ENCODE measurements at regions not wholly inside any gene's neighbourhood (a gene's known extent, or its start where the extent isn't known, plus 50 kb on each side); places are given as distances from the start of the nearest gene placed in this dataset.

DNA sequence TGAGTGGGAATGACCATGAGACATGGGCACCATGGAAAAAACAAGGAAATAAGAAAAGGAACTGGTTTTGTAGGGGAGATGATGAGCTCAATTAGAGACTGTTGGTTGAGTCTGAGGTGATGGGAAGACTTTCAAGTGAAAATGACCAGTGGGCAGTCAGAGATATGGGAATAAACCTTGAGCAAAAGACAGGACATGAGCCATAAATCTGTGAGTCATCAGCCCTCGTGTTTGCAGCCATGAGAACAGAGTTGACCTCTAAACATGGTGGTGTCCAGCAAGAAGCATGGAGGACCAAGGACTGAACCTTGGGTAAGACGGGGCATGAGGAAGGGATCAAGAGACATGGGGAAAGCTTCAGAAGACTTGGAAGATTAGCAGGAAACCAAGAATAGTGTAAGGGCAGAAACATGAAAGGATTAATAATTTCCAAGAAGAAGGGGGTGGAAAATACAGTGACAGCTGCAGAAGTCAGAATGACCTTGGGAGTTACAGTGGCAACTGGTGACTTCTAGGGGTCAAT lies 280.6 kb upstream of the PRDM1 start:
- Histone ChIP-seq H3K9me3 (ENCODE audit: control insufficient read depth in 4 of 4, low read length in 3 of 4) (no peaks in the 10 kb centered on the region), H3K36me3 (ENCODE audit: control insufficient read depth in 4 of 4, insufficient read depth in 3 of 4, low read depth in 1 of 4, low read length in 3 of 4) (no peaks in the 10 kb centered on the region), H3K4me1 (ENCODE audit: control insufficient read depth in 4 of 4, insufficient read depth in 4 of 4, low read length in 3 of 4) (peaks cover 2 to 38% (median 11%) of the 10 kb centered on the region in 4 donors), H3K27me3 (ENCODE audit: control insufficient read depth in 4 of 4, insufficient read depth in 4 of 4, low read length in 3 of 4) (no peaks in the 10 kb centered on the region), H3K9ac (ENCODE audit: low read depth in 1 of 2, low read length in 2 of 2) (no peak overlapping the region), H3K27ac (ENCODE audit: low read depth in 1 of 2, low read length in 2 of 2) (no peak overlapping the region), H3K4me3 (ENCODE audit: low read depth in 1 of 3, low read length in 3 of 3) (no peak overlapping the region)
- WGBS = 83% methylated on average over 2 of the region's 2 CpGs
- no peak for DNase-seq (ENCODE audit: low spot score)
- no peak for TF ChIP-seq HNF4G (IDR thresholded peaks at IDR 0.05)
- TF ChIP-seq EGR1 (IDR thresholded peaks at IDR 0.05; ENCODE audit: low read depth in 2 of 2) = no peak
- TF ChIP-seq TAF1 (conservative IDR thresholded peaks at IDR 0.05) = no peak
- TF ChIP-seq FOXA2 (IDR thresholded peaks at IDR 0.05) = no peak
- TF ChIP-seq JUND (IDR thresholded peaks at IDR 0.05) = no peak
- TF ChIP-seq SP1 (IDR thresholded peaks at IDR 0.05) = no peak
- TF ChIP-seq RXRA (IDR thresholded peaks at IDR 0.05) = no peak
- TF ChIP-seq, protein P1, sequence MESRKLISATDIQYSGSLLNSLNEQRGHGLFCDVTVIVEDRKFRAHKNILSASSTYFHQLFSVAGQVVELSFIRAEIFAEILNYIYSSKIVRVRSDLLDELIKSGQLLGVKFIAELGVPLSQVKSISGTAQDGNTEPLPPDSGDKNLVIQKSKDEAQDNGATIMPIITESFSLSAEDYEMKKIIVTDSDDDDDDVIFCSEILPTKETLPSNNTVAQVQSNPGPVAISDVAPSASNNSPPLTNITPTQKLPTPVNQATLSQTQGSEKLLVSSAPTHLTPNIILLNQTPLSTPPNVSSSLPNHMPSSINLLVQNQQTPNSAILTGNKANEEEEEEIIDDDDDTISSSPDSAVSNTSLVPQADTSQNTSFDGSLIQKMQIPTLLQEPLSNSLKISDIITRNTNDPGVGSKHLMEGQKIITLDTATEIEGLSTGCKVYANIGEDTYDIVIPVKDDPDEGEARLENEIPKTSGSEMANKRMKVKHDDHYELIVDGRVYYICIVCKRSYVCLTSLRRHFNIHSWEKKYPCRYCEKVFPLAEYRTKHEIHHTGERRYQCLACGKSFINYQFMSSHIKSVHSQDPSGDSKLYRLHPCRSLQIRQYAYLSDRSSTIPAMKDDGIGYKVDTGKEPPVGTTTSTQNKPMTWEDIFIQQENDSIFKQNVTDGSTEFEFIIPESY (IDR thresholded peaks at IDR 0.05) = no peak
- no peak for TF ChIP-seq NR2F2 (IDR thresholded peaks at IDR 0.05)
- TF ChIP-seq, protein P2, sequence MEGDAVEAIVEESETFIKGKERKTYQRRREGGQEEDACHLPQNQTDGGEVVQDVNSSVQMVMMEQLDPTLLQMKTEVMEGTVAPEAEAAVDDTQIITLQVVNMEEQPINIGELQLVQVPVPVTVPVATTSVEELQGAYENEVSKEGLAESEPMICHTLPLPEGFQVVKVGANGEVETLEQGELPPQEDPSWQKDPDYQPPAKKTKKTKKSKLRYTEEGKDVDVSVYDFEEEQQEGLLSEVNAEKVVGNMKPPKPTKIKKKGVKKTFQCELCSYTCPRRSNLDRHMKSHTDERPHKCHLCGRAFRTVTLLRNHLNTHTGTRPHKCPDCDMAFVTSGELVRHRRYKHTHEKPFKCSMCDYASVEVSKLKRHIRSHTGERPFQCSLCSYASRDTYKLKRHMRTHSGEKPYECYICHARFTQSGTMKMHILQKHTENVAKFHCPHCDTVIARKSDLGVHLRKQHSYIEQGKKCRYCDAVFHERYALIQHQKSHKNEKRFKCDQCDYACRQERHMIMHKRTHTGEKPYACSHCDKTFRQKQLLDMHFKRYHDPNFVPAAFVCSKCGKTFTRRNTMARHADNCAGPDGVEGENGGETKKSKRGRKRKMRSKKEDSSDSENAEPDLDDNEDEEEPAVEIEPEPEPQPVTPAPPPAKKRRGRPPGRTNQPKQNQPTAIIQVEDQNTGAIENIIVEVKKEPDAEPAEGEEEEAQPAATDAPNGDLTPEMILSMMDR (IDR thresholded peaks at IDR 0.05; ENCODE audit: low read depth, low read length, missing input control) = no peak
- TF ChIP-seq YY1 (IDR thresholded peaks at IDR 0.05) = no peak
- TF ChIP-seq GABPA (IDR thresholded peaks at IDR 0.05 in 1 of 2, conservative IDR thresholded peaks at IDR 0.05 in 1 of 2) = no peak
- TF ChIP-seq FOXA1 (IDR thresholded peaks at IDR 0.05) = no peak
- TF ChIP-seq, protein P3, sequence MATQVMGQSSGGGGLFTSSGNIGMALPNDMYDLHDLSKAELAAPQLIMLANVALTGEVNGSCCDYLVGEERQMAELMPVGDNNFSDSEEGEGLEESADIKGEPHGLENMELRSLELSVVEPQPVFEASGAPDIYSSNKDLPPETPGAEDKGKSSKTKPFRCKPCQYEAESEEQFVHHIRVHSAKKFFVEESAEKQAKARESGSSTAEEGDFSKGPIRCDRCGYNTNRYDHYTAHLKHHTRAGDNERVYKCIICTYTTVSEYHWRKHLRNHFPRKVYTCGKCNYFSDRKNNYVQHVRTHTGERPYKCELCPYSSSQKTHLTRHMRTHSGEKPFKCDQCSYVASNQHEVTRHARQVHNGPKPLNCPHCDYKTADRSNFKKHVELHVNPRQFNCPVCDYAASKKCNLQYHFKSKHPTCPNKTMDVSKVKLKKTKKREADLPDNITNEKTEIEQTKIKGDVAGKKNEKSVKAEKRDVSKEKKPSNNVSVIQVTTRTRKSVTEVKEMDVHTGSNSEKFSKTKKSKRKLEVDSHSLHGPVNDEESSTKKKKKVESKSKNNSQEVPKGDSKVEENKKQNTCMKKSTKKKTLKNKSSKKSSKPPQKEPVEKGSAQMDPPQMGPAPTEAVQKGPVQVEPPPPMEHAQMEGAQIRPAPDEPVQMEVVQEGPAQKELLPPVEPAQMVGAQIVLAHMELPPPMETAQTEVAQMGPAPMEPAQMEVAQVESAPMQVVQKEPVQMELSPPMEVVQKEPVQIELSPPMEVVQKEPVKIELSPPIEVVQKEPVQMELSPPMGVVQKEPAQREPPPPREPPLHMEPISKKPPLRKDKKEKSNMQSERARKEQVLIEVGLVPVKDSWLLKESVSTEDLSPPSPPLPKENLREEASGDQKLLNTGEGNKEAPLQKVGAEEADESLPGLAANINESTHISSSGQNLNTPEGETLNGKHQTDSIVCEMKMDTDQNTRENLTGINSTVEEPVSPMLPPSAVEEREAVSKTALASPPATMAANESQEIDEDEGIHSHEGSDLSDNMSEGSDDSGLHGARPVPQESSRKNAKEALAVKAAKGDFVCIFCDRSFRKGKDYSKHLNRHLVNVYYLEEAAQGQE (IDR thresholded peaks at IDR 0.05) = no peak
- TF ChIP-seq RAD21 (IDR thresholded peaks at IDR 0.05) = no peak
- TF ChIP-seq, protein P4, sequence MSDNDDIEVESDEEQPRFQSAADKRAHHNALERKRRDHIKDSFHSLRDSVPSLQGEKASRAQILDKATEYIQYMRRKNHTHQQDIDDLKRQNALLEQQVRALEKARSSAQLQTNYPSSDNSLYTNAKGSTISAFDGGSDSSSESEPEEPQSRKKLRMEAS (IDR thresholded peaks at IDR 0.05) = no peak
- TF ChIP-seq, protein P5, sequence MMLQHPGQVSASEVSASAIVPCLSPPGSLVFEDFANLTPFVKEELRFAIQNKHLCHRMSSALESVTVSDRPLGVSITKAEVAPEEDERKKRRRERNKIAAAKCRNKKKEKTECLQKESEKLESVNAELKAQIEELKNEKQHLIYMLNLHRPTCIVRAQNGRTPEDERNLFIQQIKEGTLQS (IDR thresholded peaks at IDR 0.05) = no peak
- TF ChIP-seq HNF4A (conservative IDR thresholded peaks at IDR 0.05) = no peak
